GM18511 (cell line): ENCODE measurements at regions not wholly inside any gene's neighbourhood (a gene's known extent, or its start where the extent isn't known, plus 50 kb on each side); places are given as distances from the start of the nearest gene placed in this dataset.

Experiments
- ATAC-seq: cut with Tn5 transposase; IDR thresholded peaks from one replicate; pipeline ENCODE4 v1.9.1; 2021; ENCODE audit warnings: mild to moderate bottlenecking, moderate library complexity; ENCODE audit not compliant: unreplicated experiment

DNA sequence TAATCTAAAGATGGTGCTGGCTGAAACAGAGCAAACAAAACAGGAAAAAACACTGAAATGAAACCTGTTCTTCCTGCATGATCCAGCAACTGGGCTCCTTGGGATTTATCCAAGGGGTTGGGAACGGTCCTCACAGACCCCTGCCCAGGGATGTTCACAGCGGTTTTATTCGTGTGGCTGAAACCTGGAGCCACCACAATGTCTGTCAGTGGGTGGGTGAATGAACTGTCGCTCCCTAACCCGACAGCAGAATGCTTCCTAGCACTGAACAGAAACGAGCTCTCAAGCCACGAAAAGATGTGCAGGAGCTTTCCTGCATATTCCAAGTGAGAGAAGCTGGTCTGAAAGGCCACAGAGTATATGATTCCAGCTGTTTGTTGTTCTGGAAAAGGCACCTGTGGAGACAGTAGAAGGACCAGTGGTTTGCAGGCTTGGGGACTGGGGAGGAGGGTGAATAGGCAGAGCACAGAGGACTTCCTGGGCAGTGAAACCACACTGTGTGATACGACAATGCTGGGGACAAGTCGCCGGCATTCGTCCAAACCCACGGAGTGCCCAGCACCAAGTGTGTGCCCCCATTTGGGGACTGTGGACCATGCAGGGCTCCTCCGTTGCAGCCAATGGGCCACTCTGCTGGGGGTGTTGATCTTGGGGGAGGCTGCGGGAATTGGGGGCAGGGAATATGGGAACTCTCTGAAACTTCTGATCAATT lies 73.9 kb downstream of the TEX29 start:
- ATAC-seq = no peak

DNA sequence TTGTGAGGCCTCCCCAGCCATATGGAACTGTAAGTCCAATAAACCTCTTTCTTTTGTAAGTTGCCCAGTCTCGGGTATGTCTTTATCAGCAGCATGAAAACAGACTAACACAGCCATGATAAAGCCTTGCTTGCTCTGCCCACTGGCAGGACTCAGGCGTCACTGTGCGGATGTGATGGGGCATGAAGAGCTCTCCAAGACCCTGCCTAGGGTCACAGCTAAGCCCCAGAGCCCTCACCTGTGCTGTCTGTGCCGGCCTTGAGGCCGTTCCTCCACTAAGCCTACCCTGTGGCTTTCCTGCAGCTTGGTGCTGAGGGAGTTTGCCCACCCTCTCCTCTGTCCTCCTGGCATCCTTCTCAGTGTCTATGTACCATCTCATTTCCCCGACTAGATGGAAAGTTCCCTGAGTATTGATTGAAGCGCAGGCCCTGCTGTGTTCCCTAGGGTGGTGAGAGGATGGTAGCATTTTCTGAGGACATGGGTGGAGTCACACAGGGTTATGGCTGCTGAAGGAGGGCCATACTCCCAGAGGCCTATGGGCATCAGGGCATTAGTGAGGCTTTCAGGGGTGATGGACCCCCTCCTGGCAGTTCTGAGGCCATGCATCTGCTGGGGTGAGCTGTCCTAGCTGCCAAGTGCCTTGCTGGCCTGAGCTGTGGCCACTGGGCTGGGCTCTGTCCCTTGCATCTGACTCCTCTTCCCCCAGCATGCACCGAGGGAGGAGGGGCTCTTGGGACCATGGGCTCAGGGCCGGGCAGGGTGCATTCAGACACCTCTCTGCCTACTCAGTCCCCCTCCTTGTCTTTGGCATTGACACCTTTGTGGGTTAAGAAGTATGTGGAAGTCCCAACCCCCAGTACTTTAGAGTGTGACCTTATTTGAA lies 75.3 kb downstream of the TEX29 start:
- ATAC-seq = no peak

DNA sequence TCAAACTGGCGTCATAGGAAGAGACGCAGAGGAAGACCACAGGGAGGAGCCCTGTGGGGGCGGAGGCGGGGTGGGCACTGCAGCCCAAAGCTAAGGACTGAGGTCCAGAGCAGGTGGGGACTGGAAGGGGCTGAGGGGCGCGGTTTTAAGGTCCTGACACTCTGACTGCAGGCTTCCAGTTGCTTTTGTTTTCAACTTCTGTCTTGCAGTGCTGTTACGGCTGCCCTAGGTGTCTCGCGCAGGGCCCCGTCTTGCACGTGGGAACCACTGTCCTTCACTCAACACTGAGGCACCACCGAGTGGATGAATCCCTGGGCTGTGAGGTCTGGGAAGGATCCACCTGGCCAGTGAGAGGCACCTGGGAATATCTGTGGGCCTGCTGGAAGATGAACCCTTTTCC lies 76.0 kb downstream of the TEX29 start:
- ATAC-seq = no peak

DNA sequence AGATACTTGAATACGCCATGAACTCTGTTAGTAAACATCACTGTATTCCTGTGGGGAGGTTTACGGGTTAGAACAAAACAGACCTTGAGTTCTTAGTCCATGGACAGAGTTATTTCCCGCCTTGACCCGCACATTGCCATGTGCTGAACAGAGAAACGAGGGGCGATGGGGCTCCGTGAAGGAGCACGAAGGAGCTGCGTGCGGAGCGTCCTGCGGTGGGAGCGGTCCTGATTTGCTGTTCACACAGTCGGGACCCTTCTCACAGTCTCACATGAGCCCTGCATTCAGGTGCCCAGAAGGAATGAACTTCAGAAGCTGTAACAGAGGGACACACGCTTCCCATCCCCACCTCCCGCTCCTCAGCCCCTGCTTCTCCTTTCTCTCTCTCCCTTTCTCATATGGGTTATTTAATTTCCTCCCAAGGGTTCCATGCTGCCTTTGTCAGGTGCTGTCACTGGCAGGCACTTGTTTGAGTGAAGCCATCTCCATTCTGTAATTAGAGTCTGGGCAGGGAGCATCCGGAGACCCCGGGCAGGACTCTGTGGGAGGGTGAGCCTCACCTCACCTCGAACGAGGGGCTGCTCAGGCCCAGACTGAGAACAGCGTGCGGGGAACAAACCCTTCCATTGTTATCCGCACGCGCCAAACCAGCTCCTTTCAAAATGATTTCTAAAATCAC lies 76.9 kb downstream of the TEX29 start:
- ATAC-seq = no peak

DNA sequence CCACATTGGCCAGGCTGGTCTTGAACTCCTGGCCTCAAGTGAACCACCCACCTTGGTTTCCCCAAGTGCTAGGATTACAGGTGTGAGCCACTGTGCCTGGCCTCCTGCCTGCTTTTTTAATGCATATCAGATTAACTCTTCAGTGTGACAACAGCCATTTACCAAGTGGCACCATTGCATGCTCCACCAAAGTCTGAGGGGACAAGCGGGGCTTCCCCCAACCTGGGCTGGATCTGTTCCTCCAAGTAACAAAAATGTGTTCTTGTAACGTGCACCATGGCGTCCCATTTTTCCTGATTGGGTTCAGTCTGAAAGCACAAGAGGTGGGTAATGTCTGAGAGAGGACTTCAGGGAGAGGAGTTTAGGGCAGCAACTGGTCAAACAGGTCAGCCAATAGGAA lies 77.8 kb downstream of the TEX29 start:
- no peak for ATAC-seq

DNA sequence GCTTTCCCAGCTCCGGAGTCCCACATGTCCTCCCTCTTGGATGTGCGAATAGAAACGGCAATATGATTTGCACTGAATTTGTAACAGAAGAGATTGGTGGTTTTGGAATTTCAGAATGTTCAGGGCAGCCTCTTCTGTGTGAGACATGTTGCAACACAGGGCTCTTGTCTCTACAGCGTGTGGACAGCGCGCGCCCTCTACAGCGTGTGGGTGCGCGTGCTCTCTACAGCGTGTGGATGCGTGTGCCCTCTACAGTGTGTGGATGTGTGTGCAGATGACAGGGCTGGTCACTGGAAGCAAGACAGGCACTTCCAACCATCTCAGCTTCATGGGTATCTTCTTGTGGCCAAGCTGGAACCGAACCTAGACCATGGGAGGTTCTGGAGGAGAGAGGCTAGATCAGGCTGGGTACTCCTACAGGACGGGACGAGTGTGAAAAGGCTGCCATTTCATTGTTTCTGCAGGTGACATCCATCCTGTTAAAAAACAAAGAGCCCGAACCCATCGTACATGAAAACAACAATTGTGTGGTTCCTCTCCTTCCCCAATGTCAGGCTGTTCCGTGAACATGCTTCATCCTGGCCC lies 78.4 kb downstream of the TEX29 start:
- no peak for ATAC-seq

DNA sequence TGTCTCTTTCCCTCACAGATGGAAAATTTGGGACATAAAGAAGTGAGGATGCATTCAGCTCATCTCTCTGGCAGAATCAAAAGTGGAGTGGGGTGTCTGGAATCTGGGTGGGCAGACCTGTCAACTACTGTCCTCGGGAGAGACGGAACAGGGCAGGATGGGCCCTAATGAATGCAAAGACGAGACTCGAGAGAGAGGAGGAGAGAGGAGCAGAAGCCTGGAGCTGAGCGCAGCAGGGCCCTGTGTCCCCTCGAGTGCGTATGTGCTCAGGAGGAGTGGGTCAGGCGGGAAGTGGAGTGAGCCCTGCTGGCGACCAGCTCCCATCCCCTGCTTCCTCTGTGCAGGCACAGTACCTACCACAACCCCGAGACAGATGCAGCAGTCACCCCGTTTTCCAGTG lies 78.9 kb downstream of the TEX29 start:
- no peak for ATAC-seq

DNA sequence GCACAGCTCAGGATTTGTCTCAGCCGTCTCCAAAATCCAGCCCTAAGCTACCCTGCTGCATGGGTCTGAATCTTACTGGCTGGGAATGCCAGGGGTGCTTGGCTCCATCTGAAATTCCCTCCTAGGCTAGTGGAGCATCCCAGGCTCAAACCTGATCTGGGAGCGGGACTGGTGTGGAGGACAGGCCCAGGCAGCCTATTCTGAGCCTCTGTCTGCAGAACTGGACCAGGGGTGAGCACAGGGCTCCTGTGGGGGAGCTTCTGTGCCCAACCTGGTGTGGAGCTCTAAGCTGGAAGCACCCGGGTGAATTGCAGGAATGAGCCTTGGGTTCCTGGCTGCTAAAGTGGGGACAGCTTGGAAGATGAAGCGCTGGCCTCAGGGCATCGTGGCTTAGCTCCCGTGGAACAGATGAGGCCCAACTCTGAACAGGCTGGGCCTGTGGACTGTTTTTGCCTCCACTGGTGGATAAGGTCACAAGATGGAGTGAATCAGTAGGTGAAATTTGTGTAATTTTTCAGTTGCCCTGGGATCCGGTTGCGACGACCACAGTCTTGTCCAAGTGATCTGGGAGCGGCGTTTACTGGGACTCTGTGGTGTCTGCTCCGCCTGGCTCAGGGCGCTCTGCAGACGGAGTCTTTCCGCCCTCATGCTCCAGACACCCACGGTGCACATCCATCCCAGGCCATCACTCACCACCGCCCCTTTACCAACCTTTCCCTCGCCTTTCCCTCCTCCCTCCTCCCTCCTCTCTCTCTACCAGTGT lies 79.5 kb downstream of the TEX29 start:
- ATAC-seq = no peak

DNA sequence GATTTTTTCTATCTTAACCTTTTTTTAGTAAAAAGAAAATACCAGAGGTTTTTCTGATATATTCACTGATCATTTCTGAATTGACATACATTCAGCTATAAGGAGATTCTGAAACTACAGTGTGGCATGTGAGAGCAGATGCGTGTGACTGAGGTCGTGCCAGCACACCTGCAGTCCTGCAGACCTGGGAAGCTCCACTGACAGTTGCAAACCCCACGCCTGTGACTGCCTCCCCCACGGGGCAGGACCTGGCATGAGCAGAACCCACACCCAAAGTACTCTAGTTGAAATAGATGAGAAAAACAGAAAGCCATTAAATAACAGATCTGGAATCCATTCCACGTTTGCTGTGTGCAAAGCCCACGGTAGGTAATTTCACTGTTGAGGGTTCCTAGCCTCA lies 80.7 kb downstream of the TEX29 start:
- ATAC-seq = no peak

DNA sequence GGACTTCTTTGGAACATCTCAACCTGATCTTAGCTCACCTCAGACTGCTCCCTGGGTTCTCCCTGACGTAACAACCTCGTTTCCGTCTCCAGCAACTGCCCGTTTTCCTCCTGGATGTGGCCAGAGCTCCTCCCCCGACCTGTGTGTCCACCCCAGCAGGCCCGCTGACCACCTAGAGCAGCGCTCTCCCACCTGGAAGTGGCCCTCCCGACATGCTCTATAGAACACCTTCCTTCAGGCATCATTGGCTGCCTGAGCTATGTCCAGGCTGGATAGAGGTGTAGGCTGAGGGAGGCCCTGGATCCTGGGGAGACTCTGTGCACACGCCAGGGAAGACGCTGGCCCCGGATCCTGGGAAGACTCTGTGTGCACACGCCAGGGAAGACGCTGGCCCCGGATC lies 81.3 kb downstream of the TEX29 start:
- ATAC-seq = no peak

DNA sequence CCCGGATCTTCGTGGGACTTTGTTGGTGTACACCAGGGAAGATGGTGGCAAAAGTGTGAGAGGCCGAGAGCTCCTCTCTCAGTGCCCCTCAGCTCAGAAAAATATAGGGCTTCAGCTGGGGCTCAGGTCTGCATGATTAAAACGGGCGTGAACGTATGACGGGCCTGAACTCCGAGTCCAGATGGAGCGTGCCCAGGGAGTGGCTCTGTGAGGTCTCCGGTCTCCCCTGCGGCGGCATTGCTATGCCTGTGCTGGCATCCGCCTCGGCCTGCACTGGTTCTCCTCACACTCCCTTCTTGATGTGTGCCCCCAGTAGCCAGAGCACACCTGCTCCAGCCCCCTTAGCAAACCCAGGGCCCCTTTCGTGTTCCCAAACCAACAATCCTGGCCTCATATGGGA lies 82.0 kb downstream of the TEX29 start:
- no peak for ATAC-seq

DNA sequence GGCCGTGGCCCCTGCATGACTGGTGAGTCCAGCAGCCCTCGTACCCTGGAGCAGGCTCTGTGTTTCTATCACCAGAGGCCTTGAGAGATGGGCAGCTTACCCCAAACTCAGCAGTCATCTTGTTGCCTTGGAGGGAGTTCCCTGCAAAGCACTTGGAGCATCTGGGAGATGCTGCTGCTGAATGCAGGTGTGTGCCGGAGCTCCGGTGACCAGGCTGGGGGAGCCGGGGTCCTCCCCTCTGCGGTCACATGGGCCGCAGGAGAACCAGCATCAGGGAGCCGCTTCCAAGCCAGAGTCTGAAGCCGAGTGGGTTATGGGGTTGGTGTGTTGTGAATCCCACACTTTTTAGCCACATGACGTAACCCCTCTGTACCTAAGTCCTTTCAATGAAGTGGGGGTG lies 82.8 kb downstream of the TEX29 start:
- ATAC-seq = no peak

DNA sequence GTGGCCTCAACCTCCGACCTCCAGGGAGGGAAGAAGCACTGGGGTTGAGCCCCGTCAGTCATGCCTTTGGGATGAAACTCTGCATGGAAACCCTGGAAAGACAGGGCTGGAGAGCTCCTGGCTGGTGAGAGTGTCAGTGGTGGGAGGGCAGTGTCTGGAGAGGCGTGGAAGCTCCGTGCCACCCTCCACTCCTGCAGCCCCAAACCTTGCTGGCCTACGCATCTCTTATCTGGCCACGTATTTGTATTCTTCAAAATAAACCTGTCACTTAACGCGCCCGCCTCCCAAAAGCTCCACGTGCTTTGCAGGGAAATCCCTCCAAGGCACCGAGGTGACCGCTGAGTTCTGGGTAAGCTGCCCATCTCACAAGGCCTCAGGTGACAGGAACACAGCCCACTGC lies 84.3 kb downstream of the TEX29 start:
- no peak for ATAC-seq

DNA sequence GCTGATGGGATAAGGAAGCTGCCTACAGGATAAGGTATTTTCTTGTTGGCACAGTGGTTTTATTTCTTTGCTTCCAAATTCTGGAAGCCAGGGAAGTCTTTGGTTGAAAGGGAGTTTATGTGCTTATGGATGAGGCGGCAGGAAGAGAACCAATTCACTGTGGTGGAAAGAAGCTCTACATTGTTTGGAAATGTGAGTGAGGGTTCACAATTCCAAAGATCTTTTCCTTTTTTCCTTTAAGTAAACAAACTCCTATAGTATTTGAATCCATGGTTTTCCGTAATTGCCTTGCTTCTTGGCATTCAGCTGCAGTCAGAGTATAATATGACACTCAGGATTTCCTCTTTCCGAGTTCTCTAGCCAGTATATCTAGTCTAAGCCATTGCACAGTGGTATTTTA lies 86.2 kb downstream of the TEX29 start:
- ATAC-seq = no peak

DNA sequence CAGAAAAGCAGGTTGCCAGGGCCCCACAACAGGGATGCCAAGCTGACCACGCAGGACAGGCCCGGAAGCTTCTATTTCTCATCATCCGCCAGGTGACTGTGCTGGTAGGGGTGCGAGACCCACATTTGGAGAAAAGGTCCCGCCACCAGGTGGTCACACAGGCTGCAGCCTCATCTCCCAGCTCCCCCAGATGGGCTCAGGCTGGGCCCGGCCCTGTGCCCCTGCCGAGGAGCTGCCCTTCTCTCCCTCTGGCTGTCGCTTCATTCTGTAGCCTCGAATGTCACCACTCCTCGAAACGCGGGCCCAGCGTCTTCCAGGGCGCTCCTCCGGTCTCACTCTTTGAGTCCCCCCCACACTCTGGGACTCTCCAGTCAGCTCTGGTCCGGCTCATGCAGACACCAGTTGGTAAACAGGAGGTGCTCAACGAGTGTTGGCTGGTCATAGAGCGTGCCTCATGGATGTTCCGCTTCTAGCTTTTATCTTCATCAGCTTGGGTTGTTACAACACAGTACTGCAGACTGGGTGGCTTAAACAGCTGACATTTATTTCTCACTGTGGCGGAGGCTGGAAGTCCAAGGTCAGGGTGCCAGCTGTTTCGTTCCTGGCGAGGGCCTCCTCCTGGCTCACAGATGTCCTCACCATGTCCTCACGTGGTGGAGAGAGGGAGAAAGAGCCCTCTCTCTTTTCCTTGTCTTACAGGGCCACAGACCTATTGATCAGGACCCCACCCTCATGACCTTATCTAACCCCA lies 87.1 kb downstream of the TEX29 start:
- no peak for ATAC-seq

DNA sequence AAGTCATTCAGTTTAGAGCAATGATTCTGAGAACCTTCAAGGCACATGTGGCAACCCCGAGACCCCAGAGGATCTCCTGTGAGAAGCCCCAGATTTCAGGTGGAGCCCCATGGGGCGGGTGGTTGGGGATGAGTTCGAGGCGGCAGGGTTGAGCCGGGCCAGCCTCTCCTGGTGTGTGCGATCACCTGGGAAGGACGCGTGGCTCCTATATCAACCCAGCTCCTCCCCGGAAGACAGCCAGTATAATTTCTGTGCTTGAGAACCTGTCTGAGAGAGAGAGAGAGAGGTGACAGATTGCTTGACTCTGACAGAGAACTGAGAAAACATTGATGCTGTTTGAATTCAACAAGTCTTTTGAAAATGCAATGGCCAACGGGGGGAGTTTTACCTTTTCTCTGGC lies 89.0 kb downstream of the TEX29 start:
- ATAC-seq = no peak

DNA sequence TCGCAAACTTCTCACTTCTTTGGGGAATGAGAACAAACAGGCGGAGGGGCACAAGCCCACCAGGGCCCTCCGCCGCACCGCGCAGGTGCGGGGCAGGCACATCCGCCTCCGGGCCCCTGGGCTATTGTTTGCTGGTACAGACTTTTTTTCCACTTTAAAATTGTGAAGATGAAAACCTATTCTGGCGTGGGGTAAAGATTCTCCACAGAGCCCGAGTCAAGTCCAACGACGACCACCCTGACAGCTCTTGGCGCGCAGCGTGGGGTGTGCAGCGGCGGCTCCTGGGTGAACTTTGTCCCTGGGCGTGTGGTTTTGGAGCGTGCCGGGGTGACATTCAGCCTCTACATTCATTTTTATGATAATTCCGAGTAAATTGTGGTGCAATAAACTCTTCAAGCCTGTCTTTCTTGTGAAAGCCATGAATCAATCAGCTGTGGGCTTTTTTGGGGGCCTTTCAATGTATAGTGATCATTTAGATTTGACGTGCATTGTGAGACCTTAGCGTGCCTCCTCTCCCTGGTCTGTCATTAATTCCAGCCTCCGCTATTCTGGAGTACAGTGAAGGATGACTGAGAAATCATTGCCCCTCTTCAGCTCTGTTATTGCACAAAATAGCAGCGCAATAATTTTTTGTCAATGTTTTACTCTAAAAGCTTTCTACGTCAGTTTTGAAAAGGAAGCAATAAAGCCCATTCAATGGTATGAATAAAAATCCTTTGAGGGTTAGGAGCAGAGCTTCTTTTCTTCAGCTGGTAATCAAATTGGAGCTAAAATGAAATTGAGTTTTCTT lies 90.0 kb downstream of the TEX29 start:
- ATAC-seq = no peak

DNA sequence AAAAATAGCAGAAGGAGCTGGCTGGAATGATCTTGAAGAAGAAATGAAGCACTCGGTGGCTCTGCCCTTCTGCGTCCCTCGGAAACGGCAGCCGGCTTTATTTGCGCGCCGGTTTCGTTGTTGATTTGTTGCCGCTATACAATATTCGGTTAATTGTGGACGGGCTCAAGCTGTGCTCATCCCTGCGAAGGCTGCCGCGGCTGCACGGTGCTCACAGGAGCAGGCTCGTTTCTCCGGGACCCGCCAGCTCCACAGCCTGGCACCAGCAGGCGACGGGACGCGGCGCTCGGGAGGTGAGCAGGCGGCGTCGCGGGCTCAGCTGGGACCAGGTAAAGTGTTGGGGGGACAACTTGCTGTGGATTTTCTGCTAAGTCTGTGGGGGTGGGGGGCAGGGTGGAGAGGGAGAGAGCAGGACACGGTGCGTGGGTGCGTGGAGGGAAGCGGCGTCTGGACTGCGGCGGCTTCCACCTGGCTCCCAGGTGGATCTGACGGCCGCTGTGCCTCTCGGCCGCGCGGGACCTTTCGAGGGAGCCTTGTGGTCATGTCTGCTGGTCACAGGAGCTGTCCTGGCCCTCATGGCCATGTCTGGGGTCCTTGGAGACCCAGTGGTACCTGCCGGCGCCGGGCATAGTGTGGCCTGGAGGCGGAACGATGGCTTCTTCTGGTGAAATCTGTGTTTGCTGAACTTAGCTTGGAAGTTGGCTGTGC lies 90.9 kb downstream of the TEX29 start:
- no peak for ATAC-seq
